T-cell (primary cell): ENCODE measurements at regions not wholly inside any gene's neighbourhood (a gene's known extent, or its start where the extent isn't known, plus 50 kb on each side); places are given as distances from the start of the nearest gene placed in this dataset.

Source experiments
- ATAC-seq, 4 experiments: fragments of 200-7000 bp in 3 of 4; fragments of 150-1000 bp in 1 of 4; cut with Tn5 transposase; replicated peaks in 1 of 4; 1 replicate in 3 of 4; 2 replicates in 1 of 4; pipeline ENCODE4 v1.10.0; 2021; ENCODE audit warnings: moderate library complexity in 3 of 4, mild to moderate bottlenecking in 2 of 4, moderate number of reproducible peaks in 1 of 4
- CTCF ChIA-PET, 2 donors: fragments of 300-600 bp; sonication (Branson Sonifier 250); formaldehyde crosslinking; loops; one replicate each; lab custom pipeline; 2022; ENCODE audit warnings: antibody characterized with exemption in 2 of 2; lab: Charles Lee
- POLR2A ChIA-PET, 2 donors: fragments of 300-600 bp; sonication (Branson Sonifier 250); formaldehyde crosslinking; loops; one replicate each; lab custom pipeline; 2022; ENCODE audit warnings: antibody characterized with exemption in 2 of 2; lab: Charles Lee
- DNase-seq, 35 experiments: peaks; one replicate each; pipeline versions ENCODE4 v3.0.0 to v3.0.0-alpha.2; 2013 to 2023
- H3K27ac ChIP-seq: one replicate; pipeline ENCODE4 v1.5.1; 2013; ENCODE audit warnings: low read length
- H3K27me3 ChIP-seq, 2 experiments: replicated peaks in 1 of 2; 1 replicate in 1 of 2; 2 replicates in 1 of 2; pipeline versions ENCODE4 v1.6.1 to v1.7.0; 2013; ENCODE audit warnings: low read length in 1 of 2, mixed read lengths in 1 of 2; ENCODE audit not compliant: control insufficient read depth in 2 of 2, insufficient read depth in 2 of 2; ENCODE audit errors: extremely low read depth in 1 of 2
- H3K36me3 ChIP-seq, 2 donors: 1 replicate in 1 of 2; 2 replicates in 1 of 2; pipeline versions ENCODE4 v1.6.1 to v1.7.0; 2013; ENCODE audit warnings: low read length in 1 of 2; ENCODE audit not compliant: control insufficient read depth in 2 of 2, insufficient read depth in 1 of 2; ENCODE audit errors: extremely low read depth in 1 of 2
- H3K4me1 ChIP-seq, 2 experiments: 1 replicate in 1 of 2; 2 replicates in 1 of 2; pipeline versions ENCODE4 v1.6.1 to v1.7.0; 2013; ENCODE audit warnings: low read length in 2 of 2, mixed read lengths in 1 of 2; ENCODE audit not compliant: insufficient read depth in 2 of 2, control insufficient read depth in 1 of 2; ENCODE audit errors: extremely low read depth in 1 of 2
- H3K4me3 ChIP-seq, 2 donors: 1 replicate in 1 of 2; 2 replicates in 1 of 2; pipeline versions ENCODE4 v1.5.1 to v1.7.0; 2013; ENCODE audit warnings: mild to moderate bottlenecking in 2 of 2, low read length in 1 of 2, moderate library complexity in 1 of 2; ENCODE audit not compliant: control insufficient read depth in 1 of 2; ENCODE audit errors: extremely low read depth in 1 of 2
- H3K9me3 ChIP-seq: 2 replicates; pipeline ENCODE4 v1.7.0; 2013
- H3K27ac Mint-ChIP-seq, 2 donors: one replicate each; pipeline ENCODE4 v1.8.0; 2020 to 2021; ENCODE audit warnings: mild to moderate bottlenecking in 2 of 2, mixed read lengths in 2 of 2
- H3K27me3 Mint-ChIP-seq, 2 donors: one replicate each; pipeline ENCODE4 v1.8.0; 2021 to 2022; ENCODE audit warnings: mixed read lengths in 2 of 2
- H3K36me3 Mint-ChIP-seq: one replicate; pipeline ENCODE4 v1.8.0; 2021; ENCODE audit warnings: mixed read lengths
- H3K4me1 Mint-ChIP-seq, 3 donors: one replicate each; pipeline ENCODE4 v1.8.0; 2020 to 2022; ENCODE audit warnings: mixed read lengths in 3 of 3, mild to moderate bottlenecking in 1 of 3
- H3K4me3 Mint-ChIP-seq, 3 donors: one replicate each; pipeline ENCODE4 v1.8.0; 2020 to 2022; ENCODE audit warnings: mild to moderate bottlenecking in 3 of 3, mixed read lengths in 3 of 3, moderate library complexity in 3 of 3
- H3K9me3 Mint-ChIP-seq, 3 donors: one replicate each; pipeline ENCODE4 v1.8.0; 2020 to 2022; ENCODE audit warnings: mixed read lengths in 3 of 3
- WGBS: methylation state at CpG from one replicate; pipeline ENCODE4 v1.1.5; 2013; ENCODE audit warnings: missing lambda C conversion rate; ENCODE audit not compliant: insufficient coverage; 5-methylcytosine and 5-hydroxymethylcytosine counted together

GRCh38 chr14:95808371-95808770 lies 68.3 kb upstream of the TUNAR start:
- CTCF ChIA-PET, result no interaction called here
- H3K4me1 Mint-ChIP-seq, result no peaks in the 10 kb centered on the region

GRCh38 chr14:95796788-95797187 lies 79.8 kb upstream of the TUNAR start:
- no peaks in the 10 kb centered on the region for H3K4me1 ChIP-seq
- peaks cover 0 to 11% of the 10 kb centered on the region in 2 experiments for H3K27me3 ChIP-seq
- Mint-ChIP-seq H3K27me3 (peaks cover 20 to 22% of the 10 kb centered on the region in 2 donors), H3K36me3 (no peaks in the 10 kb centered on the region), H3K9me3 (peaks cover 0 to 9% (median 3%) of the 10 kb centered on the region in 3 donors), H3K4me1 (no peaks in the 10 kb centered on the region), H3K4me3 (no peak overlapping the region), H3K27ac (no peak overlapping the region)
- H3K36me3 ChIP-seq, result no peaks in the 10 kb centered on the region
- no peak overlapping the region for H3K4me3 ChIP-seq
- no peak for DNase-seq
- CTCF ChIA-PET, result no interaction called here
- WGBS, result 60% methylated on average over 2 of the region's 5 CpGs
- POLR2A ChIA-PET, result no interaction called here
- no peaks in the 10 kb centered on the region for H3K9me3 ChIP-seq
- no peak overlapping the region for H3K27ac ChIP-seq
- ATAC-seq, result no peak

More at GRCh38 chr14:95808371-95808770, 68.3 kb upstream of the TUNAR start:
- Histone ChIP-seq H3K4me3 (no peak overlapping the region), H3K4me1 (no peaks in the 10 kb centered on the region), H3K36me3 (no peaks in the 10 kb centered on the region), H3K9me3 (no peaks in the 10 kb centered on the region), H3K27ac (no peak overlapping the region), H3K27me3 (peaks cover 0 to 4% of the 10 kb centered on the region in 2 experiments)
- POLR2A ChIA-PET, result no interaction called here
- 38% methylated on average over 1 of the region's 1 CpG for WGBS
- Mint-ChIP-seq H3K36me3 (no peaks in the 10 kb centered on the region), H3K9me3 (peaks cover 15 to 23% (median 18%) of the 10 kb centered on the region in 3 donors), H3K4me3 (no peak overlapping the region), H3K27ac (no peak overlapping the region), H3K27me3 (peaks cover 32 to 33% of the 10 kb centered on the region in 2 donors)
- no peak for DNase-seq
- no peak for ATAC-seq

GRCh38 chr14:95787941-95788340 lies 74.0 kb upstream of the TCL1A start:
- ATAC-seq, result no peak
- Mint-ChIP-seq H3K4me3 (no peak overlapping the region), H3K4me1 (no peaks in the 10 kb centered on the region), H3K36me3 (no peaks in the 10 kb centered on the region), H3K27me3 (peaks cover 32 to 55% of the 10 kb centered on the region in 2 donors), H3K27ac (no peak overlapping the region), H3K9me3 (peaks cover 0 to 7% (median 6%) of the 10 kb centered on the region in 3 donors)
- CTCF ChIA-PET, result no interaction called here
- Histone ChIP-seq H3K36me3 (no peaks in the 10 kb centered on the region), H3K27ac (no peak overlapping the region), H3K4me1 (no peaks in the 10 kb centered on the region), H3K9me3 (no peaks in the 10 kb centered on the region), H3K4me3 (no peak overlapping the region), H3K27me3 (peaks cover 0 to 18% of the 10 kb centered on the region in 2 experiments)
- DNase-seq, result no peak
- 88% methylated on average over 3 of the region's 3 CpGs for WGBS
- POLR2A ChIA-PET, result no interaction called here

- no peaks in the 10 kb centered on the region for H3K4me1 ChIP-seq
- no peak for DNase-seq
- H3K4me3 Mint-ChIP-seq, result no peak overlapping the region
- no peaks in the 10 kb centered on the region for H3K9me3 ChIP-seq
- H3K27ac Mint-ChIP-seq, result no peak overlapping the region
- H3K36me3 Mint-ChIP-seq, result no peaks in the 10 kb centered on the region
- WGBS, result 67% methylated on average over 8 of the region's 8 CpGs
- peaks cover 0 to 8% of the 10 kb centered on the region in 2 experiments for H3K27me3 ChIP-seq
- ATAC-seq, result no peak
- peaks cover 0 to 7% (median 6%) of the 10 kb centered on the region in 3 donors for H3K9me3 Mint-ChIP-seq
- H3K27me3 Mint-ChIP-seq, result peaks cover 24 to 50% of the 10 kb centered on the region in 2 donors
- no peaks in the 10 kb centered on the region for H3K4me1 Mint-ChIP-seq
- H3K4me3 ChIP-seq, result no peak overlapping the region
- H3K27ac ChIP-seq, result no peak overlapping the region
- ChIA-PET POLR2A (no interaction called here), CTCF (no interaction called here)
- H3K36me3 ChIP-seq, result no peaks in the 10 kb centered on the region
Measured at GRCh38 chr14:95786566-95786965, 72.6 kb upstream of the TCL1A start.

GRCh38 chr14:95784137-95784536 lies 70.2 kb upstream of the TCL1A start:
- Mint-ChIP-seq H3K36me3 (no peaks in the 10 kb centered on the region), H3K27ac (no peak overlapping the region), H3K27me3 (peaks cover 17 to 33% of the 10 kb centered on the region in 2 donors), H3K4me1 (no peaks in the 10 kb centered on the region), H3K9me3 (peaks cover 0 to 6% (median 0%) of the 10 kb centered on the region in 3 donors), H3K4me3 (no peak overlapping the region)
- ChIA-PET POLR2A (no interaction called here), CTCF (no interaction called here)
- ATAC-seq (no peak), DNase-seq (peak in 1 of 35 experiments; percentile 23)
- H3K9me3 ChIP-seq, result no peaks in the 10 kb centered on the region
- H3K27ac ChIP-seq, result no peak overlapping the region
- H3K4me1 ChIP-seq, result no peaks in the 10 kb centered on the region
- no peak overlapping the region for H3K4me3 ChIP-seq
- 20% methylated on average over 1 of the region's 1 CpG for WGBS
- peaks cover 0 to 2% of the 10 kb centered on the region in 2 experiments for H3K27me3 ChIP-seq
- no peaks in the 10 kb centered on the region for H3K36me3 ChIP-seq

GRCh38 chr14:95776798-95777534 lies 63.0 kb upstream of the TCL1A start:
- WGBS, result 75% methylated on average over 3 of the region's 7 CpGs
- Mint-ChIP-seq H3K4me1 (no peaks in the 10 kb centered on the region), H3K36me3 (no peaks in the 10 kb centered on the region), H3K27me3 (peaks cover 23 to 27% of the 10 kb centered on the region in 2 donors), H3K4me3 (no peak overlapping the region), H3K27ac (no peak overlapping the region), H3K9me3 (no peaks in the 10 kb centered on the region)
- no peak overlapping the region for H3K27ac ChIP-seq
- no peaks in the 10 kb centered on the region for H3K36me3 ChIP-seq
- ChIA-PET POLR2A (no interaction called here), CTCF (no interaction called here)
- no peak overlapping the region for H3K4me3 ChIP-seq
- no peaks in the 10 kb centered on the region for H3K9me3 ChIP-seq
- DNase-seq (no peak), ATAC-seq (no peak)
- H3K27me3 ChIP-seq, result peaks cover 0 to 8% of the 10 kb centered on the region in 2 experiments
- H3K4me1 ChIP-seq, result peaks cover 0 to 2% of the 10 kb centered on the region in 2 experiments
